ENCODE measurements at regions not wholly inside any gene's neighbourhood (a gene's known extent, or its start where the extent isn't known, plus 50 kb on each side); places are given as distances from the start of the nearest gene placed in this dataset.
"Not testable (repeated sequence)": the region's sequence is repeated elsewhere in the genome, so short reads cannot be mapped to it uniquely, and the experiment has no call there.

DNA sequence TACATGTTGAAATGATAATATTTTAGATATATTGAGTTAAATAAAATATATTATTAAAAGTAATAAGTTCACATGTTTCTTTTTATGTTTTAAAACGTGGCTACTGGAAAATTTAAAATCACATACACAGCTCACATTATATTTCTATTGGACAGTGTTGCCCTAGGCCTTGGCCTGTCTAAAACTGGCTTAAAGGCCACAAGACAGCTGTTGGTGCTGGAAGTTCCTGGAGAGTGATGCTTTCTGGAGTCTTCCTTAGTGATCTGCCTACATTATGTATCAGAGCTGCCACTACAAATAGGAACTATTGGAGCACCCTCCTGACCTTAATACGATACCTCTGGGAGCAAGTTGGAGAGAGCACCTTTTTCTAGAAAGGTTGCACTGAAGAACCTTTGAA, 254.1 kb upstream of the C2CD4B start:
- Histone ChIP-seq H3K36me3 (ENCODE audit: control insufficient read depth, insufficient read depth, low read length) (no peaks in the 10 kb centered on the region), H3K4me2 (ENCODE audit: low read length) (no peak overlapping the region)
- TF ChIP-seq, protein P1, sequence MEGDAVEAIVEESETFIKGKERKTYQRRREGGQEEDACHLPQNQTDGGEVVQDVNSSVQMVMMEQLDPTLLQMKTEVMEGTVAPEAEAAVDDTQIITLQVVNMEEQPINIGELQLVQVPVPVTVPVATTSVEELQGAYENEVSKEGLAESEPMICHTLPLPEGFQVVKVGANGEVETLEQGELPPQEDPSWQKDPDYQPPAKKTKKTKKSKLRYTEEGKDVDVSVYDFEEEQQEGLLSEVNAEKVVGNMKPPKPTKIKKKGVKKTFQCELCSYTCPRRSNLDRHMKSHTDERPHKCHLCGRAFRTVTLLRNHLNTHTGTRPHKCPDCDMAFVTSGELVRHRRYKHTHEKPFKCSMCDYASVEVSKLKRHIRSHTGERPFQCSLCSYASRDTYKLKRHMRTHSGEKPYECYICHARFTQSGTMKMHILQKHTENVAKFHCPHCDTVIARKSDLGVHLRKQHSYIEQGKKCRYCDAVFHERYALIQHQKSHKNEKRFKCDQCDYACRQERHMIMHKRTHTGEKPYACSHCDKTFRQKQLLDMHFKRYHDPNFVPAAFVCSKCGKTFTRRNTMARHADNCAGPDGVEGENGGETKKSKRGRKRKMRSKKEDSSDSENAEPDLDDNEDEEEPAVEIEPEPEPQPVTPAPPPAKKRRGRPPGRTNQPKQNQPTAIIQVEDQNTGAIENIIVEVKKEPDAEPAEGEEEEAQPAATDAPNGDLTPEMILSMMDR (IDR thresholded peaks at IDR 0.05): no peak

DNA sequence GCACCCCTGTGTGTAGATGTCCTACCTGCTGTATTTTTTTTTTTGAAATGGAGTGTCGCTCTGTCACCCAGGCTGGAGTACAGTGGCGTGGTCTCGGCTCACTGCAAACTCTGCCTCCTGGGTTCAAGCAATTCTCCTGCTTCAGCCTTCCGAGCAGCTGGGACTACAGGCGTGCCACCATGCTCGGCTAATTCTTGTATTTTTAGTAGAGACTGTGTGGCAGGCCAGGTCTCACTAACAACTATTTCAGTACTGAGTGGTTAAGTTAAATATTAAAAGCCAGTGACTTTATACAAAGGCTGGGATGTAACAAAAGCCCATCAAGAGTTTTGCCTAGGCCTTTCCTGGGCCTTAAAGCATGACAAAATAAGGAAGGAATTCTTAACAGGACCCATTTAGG, 255.3 kb upstream of the C2CD4B start:
- not testable (repeated sequence) for H3K9ac ChIP-seq; H3K9me3 ChIP-seq (ENCODE audit: control insufficient read depth, low read length); H3K79me2 ChIP-seq; H2AFZ ChIP-seq; H3K4me1 ChIP-seq; H3K4me3 ChIP-seq (ENCODE audit: low read depth, low read length); H3K36me3 ChIP-seq (ENCODE audit: control insufficient read depth, insufficient read depth, low read length); H3K27ac ChIP-seq; H3K4me2 ChIP-seq (ENCODE audit: low read length); H3K27me3 ChIP-seq (ENCODE audit: control insufficient read depth, insufficient read depth, low read length)

More for the DNA sequence above, 254.1 kb upstream of the C2CD4B start:
- no peaks in the 10 kb centered on the region for H3K79me2 ChIP-seq
- no peaks in the 10 kb centered on the region for H3K4me1 ChIP-seq
- no peak overlapping the region for H2AFZ ChIP-seq
- H3K9me3 ChIP-seq (ENCODE audit: control insufficient read depth, low read length): no peaks in the 10 kb centered on the region
- no peak overlapping the region for H3K9ac ChIP-seq
- H3K27me3 ChIP-seq (ENCODE audit: control insufficient read depth, insufficient read depth, low read length): no peaks in the 10 kb centered on the region
- H3K27ac ChIP-seq: no peak overlapping the region
- H3K4me3 ChIP-seq (ENCODE audit: low read depth, low read length): no peak overlapping the region

DNA sequence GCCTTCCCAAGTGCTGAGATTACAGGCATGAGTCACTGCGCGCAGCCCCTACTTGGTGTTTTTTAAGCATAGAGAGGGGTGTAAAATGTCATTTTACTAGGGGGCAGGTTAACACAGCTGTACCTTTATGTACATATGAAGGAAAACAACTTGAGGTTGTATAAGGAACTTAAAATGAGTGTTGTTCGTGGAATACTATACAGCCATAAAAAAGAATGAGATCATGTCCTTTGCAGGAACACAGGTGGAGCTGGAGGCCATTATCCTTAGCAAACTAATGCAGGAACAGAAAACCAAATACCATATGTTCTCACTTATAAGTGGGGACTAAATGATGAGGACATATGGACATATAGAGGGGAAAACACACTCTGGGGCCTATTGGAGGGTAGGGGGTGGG, 256.2 kb upstream of the C2CD4B start:
- Histone ChIP-seq H3K9ac (no peak overlapping the region), H3K27me3 (ENCODE audit: control insufficient read depth, insufficient read depth, low read length) (no peaks in the 10 kb centered on the region), H3K79me2 (no peaks in the 10 kb centered on the region), H3K36me3 (ENCODE audit: control insufficient read depth, insufficient read depth, low read length) (no peaks in the 10 kb centered on the region), H3K4me2 (ENCODE audit: low read length) (no peak overlapping the region), H3K4me1 (no peaks in the 10 kb centered on the region), H3K4me3 (ENCODE audit: low read depth, low read length) (no peak overlapping the region), H3K9me3 (ENCODE audit: control insufficient read depth, low read length) (no peaks in the 10 kb centered on the region), H2AFZ (no peak overlapping the region), H3K27ac (no peak overlapping the region)
- TF ChIP-seq, protein P1 (IDR thresholded peaks at IDR 0.05): no peak

GRCh38 chr15:62426387-62426956, 261.4 kb upstream of the C2CD4B start:
- TF ChIP-seq, protein P1 (IDR thresholded peaks at IDR 0.05): no peak
- no peaks in the 10 kb centered on the region for H3K79me2 ChIP-seq
- H3K27ac ChIP-seq: no peak overlapping the region
- no peaks in the 10 kb centered on the region for H3K27me3 ChIP-seq (ENCODE audit: control insufficient read depth, insufficient read depth, low read length)
- no peak overlapping the region for H3K4me2 ChIP-seq (ENCODE audit: low read length)
- no peak overlapping the region for H2AFZ ChIP-seq
- no peak overlapping the region for H3K4me3 ChIP-seq (ENCODE audit: low read depth, low read length)
- H3K9me3 ChIP-seq (ENCODE audit: control insufficient read depth, low read length): no peaks in the 10 kb centered on the region
- H3K9ac ChIP-seq: no peak overlapping the region
- H3K36me3 ChIP-seq (ENCODE audit: control insufficient read depth, insufficient read depth, low read length): no peaks in the 10 kb centered on the region
- no peaks in the 10 kb centered on the region for H3K4me1 ChIP-seq

DNA sequence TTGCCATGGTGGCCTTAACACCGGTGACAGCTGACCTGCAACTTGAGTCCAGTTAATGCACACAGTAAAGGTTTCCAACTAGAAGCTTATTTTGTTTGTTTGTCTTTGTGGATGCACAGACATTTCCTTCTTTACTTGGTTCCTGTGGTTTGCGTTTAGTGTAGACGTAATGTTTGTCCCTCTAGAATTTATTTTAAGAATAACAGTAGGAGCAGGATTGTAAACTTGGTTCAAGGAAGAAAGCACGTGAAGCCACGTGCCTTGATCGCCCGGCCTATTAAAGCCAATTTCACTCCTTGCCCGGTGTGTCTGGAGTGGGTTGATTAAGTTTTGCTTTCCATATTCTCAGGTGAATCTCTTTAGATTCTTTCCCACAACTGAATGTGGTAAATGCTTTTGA, 263.2 kb upstream of the C2CD4B start:
- no peaks in the 10 kb centered on the region for H3K36me3 ChIP-seq (ENCODE audit: control insufficient read depth, insufficient read depth, low read length)

More for the DNA sequence above, 263.2 kb upstream of the C2CD4B start:
- Histone ChIP-seq H3K4me2 (ENCODE audit: low read length) (no peak overlapping the region), H3K9ac (no peak overlapping the region), H3K79me2 (no peaks in the 10 kb centered on the region), H2AFZ (no peak overlapping the region), H3K4me1 (no peaks in the 10 kb centered on the region), H3K4me3 (ENCODE audit: low read depth, low read length) (no peak overlapping the region), H3K27ac (no peak overlapping the region), H3K9me3 (ENCODE audit: control insufficient read depth, low read length) (no peaks in the 10 kb centered on the region), H3K27me3 (ENCODE audit: control insufficient read depth, insufficient read depth, low read length) (no peaks in the 10 kb centered on the region)
- TF ChIP-seq, protein P1 (IDR thresholded peaks at IDR 0.05): no peak
